ENCODE measurements at regions not wholly inside any gene's neighbourhood (a gene's known extent, or its start where the extent isn't known, plus 50 kb on each side); places are given as distances from the start of the nearest gene placed in this dataset.

- no peak for DNase-seq
- no peak for TF ChIP-seq CTCF (IDR thresholded peaks at IDR 0.05; ENCODE audit: low read depth, low read length)
These were observed 156.7 kb upstream of the HAAO start for GRCh38 chr2:42949125-42949524.

GRCh38 chr2:42947809-42948600 is 155.6 kb upstream of the HAAO start:
- Histone ChIP-seq H3K27me3 (ENCODE audit: insufficient read depth, low read depth, severe bottlenecking) (no peaks in the 10 kb centered on the region), H3K9me3 (ENCODE audit: severe bottlenecking) (no peaks in the 10 kb centered on the region), H3K27ac (no peak overlapping the region), H3K36me3 (no peaks in the 10 kb centered on the region), H3K4me3 (ENCODE audit: low read depth, low read length) (no peak overlapping the region)
- DNase-seq = no peak
- no peak for TF ChIP-seq CTCF (IDR thresholded peaks at IDR 0.05; ENCODE audit: low read depth, low read length)

More at GRCh38 chr2:42949125-42949524, 156.7 kb upstream of the HAAO start:
- H3K9me3 ChIP-seq (ENCODE audit: severe bottlenecking) = no peaks in the 10 kb centered on the region
- H3K4me3 ChIP-seq (ENCODE audit: low read depth, low read length) = no peak overlapping the region
- H3K36me3 ChIP-seq = no peaks in the 10 kb centered on the region
- no peaks in the 10 kb centered on the region for H3K27me3 ChIP-seq (ENCODE audit: insufficient read depth, low read depth, severe bottlenecking)
- H3K27ac ChIP-seq = no peak overlapping the region

- no peak overlapping the region for H3K4me3 ChIP-seq (ENCODE audit: low read depth, low read length)
- H3K9me3 ChIP-seq (ENCODE audit: severe bottlenecking) = no peaks in the 10 kb centered on the region
- no peak overlapping the region for H3K27ac ChIP-seq
- no peak for DNase-seq
- H3K27me3 ChIP-seq (ENCODE audit: insufficient read depth, low read depth, severe bottlenecking) = no peaks in the 10 kb centered on the region
- TF ChIP-seq CTCF (IDR thresholded peaks at IDR 0.05; ENCODE audit: low read depth, low read length) = no peak
- H3K36me3 ChIP-seq = no peaks in the 10 kb centered on the region
These were observed 152.5 kb upstream of the HAAO start for GRCh38 chr2:42944779-42945415.

- H3K27me3 ChIP-seq (ENCODE audit: insufficient read depth, low read depth, severe bottlenecking) = no peaks in the 10 kb centered on the region
- H3K4me3 ChIP-seq (ENCODE audit: low read depth, low read length) = no peak overlapping the region
- H3K27ac ChIP-seq = no peak overlapping the region
- DNase-seq = no peak
- TF ChIP-seq CTCF (IDR thresholded peaks at IDR 0.05; ENCODE audit: low read depth, low read length) = no peak
- H3K9me3 ChIP-seq (ENCODE audit: severe bottlenecking) = no peaks in the 10 kb centered on the region
- H3K36me3 ChIP-seq = no peaks in the 10 kb centered on the region
These were observed 150.7 kb upstream of the HAAO start for GRCh38 chr2:42942990-42943493.

- no peak overlapping the region for H3K4me3 ChIP-seq (ENCODE audit: low read depth, low read length)
- H3K27me3 ChIP-seq (ENCODE audit: insufficient read depth, low read depth, severe bottlenecking) = no peaks in the 10 kb centered on the region
- no peaks in the 10 kb centered on the region for H3K9me3 ChIP-seq (ENCODE audit: severe bottlenecking)
- DNase-seq = no peak
- 0 out of 2 replicates have a peak overlapping the region, but pooled peaks have one; percentile 4 for H3K27ac ChIP-seq
- TF ChIP-seq CTCF (IDR thresholded peaks at IDR 0.05; ENCODE audit: low read depth, low read length) = no peak
- no peaks in the 10 kb centered on the region for H3K36me3 ChIP-seq
These were observed 150.0 kb upstream of the HAAO start for GRCh38 chr2:42942214-42942989.

All from WERI-Rb-1 (cell line).